G401.6 (cell line): ENCODE measurements at regions not wholly inside any gene's neighbourhood (a gene's known extent, or its start where the extent isn't known, plus 50 kb on each side); places are given as distances from the start of the nearest gene placed in this dataset.

Source experiments
- FAIRE-seq: peaks from 2 replicates; lab custom pipeline; 2012; peaks lifted over from hg19 to GRCh38; lab: Jason Lieb, UNC

DNA sequence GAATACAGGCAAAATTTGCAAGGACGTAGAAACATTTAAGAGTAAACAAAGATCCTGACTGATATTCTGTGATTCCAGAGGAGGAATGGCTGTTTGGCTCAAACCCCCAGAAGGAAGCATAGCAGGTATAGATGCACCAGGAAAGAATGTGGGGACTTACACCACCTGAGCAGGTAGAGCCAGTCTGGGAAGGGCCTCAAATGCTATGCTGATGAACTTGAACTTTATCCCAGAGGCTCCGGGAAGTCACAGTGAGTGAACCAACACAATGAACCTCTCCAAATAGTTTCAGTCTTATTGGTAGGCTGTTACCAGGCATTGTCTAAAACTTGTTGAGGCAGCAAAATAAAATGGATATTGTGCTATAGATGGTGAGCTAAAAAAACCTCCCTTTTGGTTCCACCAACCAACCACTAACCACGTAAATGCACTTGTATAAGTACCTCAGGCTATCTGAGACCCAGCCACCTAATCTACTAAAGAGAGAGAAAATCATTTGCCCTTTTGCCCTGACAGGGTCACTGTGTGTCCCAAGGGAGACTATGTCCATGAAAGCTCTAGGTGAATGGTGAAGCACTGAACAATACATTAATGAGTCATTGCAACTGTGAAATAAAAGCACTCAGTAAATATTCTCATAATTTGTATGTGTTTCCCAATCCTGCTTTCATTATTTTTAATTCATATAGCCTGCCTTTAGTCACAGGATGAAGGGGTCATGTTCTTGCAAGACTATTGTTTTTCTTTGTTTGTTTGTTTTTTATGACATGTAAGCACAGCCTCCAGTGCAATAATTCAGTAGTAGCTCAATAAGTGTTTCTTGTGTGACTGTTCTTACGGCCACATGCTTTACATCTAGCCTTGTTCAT is 911.6 kb downstream of the EPHA4 start:
- FAIRE-seq: no peak

DNA sequence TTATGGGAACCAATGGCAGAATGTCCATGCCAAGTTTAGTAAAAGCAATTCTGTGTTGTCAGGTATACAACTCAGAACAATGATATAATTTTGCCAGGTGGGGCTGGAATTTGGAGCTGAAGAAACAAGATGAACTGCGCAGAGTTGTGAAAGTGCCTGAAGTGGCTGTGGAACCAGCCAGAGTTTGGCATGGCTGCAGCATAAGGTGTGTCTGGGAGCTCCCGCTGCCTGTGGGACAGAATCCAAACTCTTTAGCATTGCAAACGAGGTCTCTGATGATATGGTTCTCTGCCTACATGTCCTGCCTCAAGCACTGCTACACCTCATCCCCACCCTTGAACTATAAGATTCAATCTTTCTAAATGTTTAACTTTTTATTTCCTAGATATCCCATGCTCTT is 909.7 kb downstream of the EPHA4 start:
- FAIRE-seq: no peak

DNA sequence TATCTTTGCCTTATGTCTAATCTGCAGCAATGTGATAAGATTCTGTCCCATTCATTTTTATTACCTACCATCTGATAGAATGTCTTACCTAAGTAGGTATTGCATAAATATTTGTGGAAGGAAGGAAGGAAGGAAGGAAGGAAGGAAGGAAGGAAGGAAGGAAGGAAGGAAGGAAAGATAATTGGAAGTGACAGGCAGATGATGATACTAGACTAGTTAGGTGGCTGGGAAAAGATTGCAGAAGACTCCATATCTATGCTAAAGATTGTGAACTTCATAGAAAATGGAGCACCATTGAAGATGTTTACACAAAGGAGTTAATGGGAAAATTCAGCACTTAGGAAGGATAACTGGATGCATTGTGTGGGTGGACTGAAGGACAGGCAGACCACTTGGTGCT is 909.0 kb downstream of the EPHA4 start:
- no peak for FAIRE-seq

DNA sequence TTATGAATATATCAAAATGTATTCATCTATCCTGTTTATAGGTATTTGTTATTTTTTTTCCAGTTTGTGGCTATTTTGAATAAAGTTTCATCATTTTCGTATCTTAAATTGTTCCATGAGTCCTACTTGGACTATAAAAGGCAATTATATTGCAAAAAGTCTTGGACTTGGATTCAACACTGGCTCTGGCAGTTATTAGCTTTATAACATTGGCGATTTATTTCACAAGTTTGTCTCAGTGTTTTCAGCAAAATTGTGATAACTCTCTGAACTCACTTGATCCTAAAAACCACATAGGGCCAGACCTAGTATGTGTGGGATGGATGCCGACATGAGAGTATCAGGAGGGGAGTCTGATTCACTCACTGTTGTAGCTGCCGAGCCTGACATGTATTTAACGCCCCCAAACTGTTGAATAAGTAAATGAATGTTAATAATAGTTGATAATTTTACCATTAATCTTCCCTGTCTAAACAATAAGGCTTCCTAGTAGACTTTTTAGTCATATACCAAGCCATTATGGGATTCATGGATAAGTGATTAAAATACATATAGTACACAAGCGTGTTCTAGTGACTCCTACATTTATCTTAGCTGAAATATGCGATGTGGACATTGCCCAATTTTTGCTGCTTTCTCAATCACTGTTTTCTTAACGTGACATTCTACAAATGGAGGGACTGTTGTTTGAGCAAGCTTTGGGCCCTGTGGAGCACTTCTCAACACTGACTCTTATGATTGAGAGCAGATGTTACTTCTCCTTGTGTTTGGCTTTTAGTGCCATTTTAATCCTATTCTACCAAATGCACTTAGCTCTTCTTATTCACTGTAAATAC is 907.6 kb downstream of the EPHA4 start:
- FAIRE-seq: no peak

DNA sequence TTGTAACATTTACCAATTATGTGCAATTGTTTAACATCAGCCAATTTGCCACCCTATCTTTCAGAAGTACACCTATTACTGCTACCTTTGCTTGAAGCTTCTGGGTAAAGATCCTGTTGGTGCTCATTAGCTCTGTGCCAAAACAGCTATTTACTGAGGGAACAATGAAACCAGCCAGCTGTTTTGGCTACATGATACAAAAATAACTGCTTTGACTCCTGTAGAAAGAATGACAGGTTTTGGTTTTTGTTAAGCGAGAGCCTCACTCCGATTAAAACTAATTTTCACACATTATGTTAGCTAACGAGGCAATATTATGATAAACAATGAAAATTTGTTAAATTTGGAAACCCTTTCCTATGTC is 907.0 kb downstream of the EPHA4 start:
- FAIRE-seq: no peak

DNA sequence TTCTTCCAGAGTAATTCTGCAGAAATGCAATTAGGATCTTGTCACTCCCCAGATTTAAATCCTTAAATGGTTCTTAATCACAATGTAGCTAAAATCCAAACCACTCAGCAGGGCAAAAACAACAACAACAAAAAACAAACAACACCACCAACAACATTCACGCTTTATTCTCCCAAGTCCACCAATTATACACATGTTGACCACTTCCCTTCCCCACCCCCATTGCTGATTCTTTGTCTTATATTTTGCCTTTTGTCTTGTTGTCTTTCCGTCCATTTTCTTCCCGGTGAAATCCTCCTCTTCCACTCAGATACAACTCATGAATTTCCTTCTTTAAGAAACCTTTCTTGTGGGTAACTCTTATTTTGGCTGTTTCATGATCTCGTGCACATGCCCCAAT is 902.8 kb downstream of the EPHA4 start:
- FAIRE-seq: no peak

DNA sequence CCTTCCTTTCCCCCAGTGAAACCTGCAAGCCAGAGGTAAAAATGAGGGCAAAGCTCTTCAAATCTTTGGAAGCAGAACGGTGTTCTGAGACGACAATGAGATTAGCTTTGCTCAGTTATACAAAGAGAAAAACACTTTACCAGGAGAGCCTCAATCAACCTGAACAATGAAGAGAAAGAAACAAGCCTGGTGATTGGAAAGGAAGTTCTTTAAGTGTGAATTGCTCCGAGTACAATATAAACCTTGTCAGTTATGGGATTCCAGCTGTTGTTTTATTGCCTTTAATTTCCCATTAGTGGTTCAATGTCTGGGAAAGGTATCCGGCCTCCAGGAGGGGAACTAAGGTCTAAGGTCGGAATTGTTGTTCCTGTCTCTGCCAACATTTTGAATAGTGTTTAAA is 901.6 kb downstream of the EPHA4 start:
- no peak for FAIRE-seq

DNA sequence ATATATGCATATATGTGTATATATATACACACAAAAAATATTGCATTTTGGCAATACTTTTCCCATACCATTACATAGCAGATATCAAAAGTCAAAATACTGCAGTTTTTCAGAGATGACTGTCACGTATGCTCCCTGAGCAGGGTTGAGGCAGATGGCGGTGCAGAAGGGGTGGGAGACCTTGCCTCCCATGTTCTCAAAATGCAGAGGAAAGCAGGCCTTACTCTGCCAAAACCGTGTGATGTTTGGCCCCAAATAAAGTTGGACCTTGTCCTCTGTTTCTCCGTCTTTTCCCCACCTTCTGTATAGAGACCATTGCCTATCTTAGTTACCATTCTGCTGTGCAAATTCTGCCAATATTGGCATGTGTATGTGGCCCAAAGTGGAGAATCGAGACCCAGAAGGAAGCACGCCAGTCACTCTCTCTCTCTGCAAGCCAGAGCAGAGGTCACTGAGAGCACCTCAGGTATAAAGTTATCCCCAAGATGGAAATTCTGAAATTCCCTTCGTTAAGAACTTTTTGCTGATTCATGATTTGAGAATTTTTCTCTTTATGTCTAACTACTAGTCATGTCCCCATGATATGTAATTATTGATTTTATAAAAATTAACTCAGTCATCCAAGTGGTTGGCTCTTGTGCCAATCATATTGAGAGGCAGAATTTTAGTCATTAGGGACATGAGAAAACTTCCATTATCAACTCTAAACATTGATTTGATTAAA is 898.8 kb downstream of the EPHA4 start:
- no peak for FAIRE-seq

DNA sequence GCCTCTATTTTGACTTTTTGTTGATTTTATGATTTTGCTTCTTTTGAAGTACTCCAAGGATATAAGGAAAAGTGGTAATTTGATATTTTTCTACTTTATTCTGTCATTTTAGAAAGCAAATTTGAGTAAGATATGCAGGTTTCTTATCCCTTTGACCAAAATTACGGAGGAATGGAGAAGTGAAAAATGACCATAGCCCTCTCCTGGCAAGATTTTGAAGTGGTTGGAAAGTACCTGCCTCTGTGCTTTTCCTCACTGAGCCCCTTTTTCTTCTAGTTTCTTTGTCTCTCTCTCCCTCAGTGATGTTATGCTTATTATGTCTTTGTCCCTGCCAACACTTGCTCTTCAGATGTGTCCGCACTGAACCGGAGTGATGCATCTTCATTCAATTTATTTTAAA is 898.1 kb downstream of the EPHA4 start:
- FAIRE-seq: no peak

DNA sequence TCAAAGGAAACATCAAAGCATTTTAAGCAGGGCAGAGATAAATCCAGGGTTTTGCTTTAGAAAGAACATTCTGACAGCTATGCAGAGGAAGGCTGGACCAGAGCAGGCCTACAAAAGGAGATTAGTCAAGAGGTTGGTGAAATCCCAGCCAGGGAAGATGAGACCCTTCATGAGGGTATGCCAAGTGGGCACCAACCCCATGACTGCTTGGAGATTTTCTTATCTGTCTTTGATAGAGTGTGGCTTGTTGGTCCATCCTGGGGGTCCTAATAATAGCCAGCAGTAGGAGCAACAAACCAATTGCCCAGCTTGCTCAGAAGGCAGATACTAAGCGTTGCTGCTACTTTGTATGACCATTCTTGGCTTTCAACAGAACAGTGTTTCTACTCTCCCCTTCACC is 895.4 kb downstream of the EPHA4 start:
- FAIRE-seq: no peak

DNA sequence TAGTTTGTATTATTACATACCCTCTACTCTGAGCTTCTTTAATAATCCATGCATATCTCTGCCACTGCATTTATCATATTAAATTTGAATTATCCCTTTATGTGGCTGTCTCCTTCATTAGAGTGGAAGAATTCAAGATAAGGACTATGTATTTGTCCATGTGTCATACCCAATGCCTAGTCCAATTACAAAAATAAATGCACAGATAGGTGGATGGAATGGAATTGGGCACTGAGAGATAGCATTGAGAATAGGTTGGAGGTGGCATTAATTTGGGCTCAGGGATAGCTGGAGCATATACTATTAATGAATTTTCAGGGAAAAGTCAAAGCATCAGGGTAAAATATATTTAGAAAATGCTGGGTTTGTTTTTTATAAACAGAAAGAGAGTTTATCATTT is 893.2 kb downstream of the EPHA4 start:
- no peak for FAIRE-seq

DNA sequence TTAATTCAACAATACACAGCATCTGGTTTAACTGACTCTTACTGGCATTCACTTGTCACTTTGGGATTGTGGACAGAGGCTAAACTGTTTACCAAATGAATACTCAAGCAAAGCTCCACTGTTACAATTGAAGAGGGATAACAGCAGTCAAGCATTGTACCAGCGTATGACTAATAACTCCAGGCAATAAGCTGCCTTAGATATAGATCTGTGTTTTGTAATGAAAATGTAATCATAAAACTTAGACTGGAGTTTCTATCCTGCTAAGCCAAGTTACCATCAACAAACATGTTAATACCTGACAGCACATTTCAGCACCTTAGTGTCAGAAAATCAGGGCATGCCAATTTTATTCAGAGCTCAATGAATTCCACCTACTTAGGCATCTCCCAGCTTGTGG is 889.5 kb downstream of the EPHA4 start:
- FAIRE-seq: no peak

DNA sequence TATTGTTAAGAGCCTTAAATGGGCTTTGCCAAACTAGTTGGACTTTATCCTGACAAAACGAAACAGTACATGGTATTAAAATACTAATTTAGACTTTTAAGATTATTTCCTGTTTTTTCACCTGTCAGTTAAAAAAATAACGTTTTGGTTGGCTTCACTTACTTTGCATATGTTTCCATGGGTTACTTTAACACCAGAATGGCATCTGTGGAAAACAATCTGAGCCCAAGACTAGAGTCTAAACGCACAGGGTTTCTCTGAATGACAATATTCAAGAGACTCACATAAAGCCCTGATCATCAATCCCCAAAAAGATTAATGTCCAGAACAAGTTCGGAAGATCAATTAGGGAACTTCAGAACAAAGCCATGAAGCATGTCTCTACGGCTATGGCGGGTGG is 888.0 kb downstream of the EPHA4 start:
- no peak for FAIRE-seq

DNA sequence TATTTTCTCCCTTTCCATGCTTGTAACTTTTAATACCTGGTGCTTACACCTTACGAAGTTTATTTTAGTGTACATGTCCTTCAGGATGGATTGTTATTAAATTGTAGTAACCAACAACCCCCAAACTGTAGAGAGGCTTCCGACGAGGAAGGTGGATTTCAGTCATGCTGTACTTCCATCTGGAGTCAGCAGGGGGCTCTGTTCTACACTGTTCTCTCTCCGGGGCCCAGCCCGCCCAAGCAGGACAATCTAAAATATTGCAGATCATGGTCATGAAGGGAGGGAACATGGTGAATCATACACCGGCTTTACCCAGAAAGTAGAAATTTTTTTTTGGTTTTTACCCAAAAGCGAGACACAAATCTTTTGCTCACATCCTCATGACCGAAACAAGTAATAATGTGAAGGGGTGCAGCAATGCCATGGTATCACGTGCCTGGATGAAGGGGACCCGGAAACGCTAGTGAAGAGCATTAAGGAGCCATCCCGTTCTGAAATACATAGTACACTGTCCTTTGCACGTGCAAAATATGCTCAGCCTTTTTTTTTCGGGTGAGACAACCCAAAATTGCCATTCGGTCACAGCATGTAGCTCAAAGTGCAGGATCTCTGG is 884.8 kb downstream of the EPHA4 start:
- no peak for FAIRE-seq

DNA sequence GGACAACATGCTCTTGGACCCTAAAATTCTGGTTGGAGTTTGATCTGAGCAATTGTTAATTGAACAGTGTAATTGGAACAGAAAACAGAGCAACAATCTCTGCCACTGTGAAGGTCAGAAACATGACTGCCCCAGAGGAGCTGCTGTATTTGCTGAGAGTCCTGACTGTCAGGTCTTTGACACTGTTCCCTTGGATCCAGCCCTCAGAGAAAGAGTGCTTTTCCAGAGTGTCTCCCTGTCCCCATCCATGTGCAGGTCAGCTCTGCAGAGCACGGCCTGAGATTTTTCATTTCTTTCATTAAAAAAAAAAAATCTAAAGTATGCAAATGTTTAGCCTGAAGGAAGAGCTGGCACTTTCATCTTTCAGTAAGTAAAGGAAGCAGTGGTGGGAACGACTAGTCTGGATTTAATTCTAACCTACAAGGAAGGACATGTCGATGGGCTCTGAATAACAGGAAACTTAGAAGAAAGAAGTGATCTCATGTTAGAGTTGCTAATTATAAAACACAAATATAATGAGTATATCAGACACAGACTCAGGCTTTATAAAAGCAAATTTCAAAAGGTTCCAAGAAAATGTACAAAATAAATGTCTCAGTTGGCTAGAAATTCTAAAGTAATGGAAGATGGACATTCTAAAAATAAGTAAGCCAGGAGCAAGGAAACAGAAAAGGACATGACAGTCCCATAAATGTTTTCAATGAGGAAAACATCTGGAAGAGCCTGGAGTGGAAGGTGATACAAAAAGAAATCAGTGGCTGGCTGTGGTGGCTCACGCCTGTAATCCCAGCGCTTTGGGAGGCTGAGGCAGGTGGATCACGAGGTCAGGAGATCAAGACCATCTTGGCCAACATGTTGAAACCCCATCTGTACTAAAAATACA is 876.5 kb downstream of the EPHA4 start:
- FAIRE-seq: no peak

DNA sequence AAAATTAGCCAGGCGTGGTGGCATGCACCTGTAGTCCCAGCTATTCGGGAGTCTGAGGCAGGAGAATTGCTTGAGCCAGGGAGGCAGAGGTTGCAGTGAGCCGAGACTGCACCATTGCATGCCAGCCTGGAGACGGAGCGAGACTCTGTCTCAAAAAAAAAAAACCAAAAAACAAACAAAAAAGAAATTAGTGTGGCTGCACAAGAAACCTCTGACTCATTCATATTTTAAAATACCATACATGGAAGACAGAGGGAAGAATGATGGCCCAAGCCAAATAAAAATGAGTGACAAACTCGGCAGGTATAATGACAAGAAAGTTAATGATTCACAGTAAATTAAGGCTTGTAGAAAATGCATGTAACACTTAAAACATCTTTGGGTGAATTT is 875.8 kb downstream of the EPHA4 start:
- no peak for FAIRE-seq

DNA sequence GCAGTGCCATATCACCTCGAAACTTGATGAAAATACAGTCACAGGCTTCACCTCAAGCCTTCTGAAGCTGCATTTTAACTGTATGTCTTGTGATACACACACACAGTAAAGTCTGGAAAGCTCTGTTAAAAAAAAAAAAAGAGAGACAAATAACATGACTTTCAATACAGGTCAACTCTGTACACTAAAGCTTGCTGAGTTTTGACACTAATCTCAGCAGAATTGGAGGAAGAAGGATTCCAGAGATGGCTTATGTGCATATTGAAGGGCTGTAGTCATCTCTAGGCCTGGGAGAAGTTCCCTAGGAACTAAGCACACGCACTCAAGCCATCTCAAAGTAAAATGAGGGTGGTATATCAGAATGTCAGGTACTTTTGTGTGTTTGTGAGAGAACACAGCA is 875.1 kb downstream of the EPHA4 start:
- no peak for FAIRE-seq

DNA sequence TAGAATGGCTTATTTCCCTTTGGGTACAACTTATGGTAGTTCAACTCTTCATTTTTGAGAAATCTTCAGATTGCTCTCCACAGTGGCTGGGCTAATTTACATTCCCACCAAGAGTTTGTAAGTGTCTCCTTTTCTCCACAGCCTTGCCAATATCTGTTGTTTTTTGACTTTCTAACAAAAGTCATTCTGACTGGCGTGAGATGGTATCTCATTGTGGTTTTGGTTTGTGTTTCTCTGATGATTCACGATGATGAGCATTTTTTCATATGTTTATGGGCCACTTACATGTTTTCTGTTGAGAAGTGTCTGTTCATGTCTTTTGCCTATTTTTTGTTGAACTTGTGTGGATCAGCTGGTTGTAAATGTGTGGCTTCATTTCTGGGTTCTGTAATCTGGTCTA is 871.0 kb downstream of the EPHA4 start:
- FAIRE-seq: no peak

DNA sequence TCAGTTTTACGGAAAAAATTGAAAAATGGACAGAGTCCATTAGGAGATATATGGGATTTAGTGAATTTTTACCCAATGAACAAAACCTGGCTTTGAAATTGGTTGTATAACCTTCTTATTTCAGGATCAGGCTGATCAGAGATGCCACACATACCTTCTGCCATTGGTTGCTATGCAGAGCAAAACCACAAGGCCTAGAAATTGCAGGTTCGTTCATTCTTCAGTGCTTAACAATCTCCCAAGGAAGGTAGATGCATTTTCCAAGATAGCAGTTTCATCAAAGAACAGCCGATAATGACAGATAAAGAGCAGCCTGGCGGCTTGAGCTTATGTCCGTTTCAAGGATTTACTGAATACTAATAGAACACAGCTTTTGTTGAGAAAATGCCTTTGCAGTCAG is 868.8 kb downstream of the EPHA4 start:
- FAIRE-seq: no peak

DNA sequence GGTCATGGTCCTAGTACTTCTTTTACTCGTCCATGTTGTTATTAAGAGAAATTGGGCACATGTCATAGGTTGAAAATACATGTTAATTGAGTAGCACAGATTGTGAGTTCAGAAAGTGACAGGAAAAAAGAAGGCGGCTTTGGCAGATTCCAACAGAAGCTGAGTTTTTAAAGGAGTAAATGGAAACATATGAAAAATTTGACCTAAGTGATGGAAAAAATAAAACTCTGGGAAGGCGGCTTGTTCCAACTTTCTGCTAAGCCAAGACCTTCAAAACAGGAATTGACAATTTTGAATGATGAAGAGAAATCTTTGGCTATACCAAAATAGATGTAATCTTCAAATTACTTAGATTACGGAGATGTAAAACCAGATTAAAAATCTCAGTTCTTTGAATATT is 868.0 kb downstream of the EPHA4 start:
- FAIRE-seq: no peak

DNA sequence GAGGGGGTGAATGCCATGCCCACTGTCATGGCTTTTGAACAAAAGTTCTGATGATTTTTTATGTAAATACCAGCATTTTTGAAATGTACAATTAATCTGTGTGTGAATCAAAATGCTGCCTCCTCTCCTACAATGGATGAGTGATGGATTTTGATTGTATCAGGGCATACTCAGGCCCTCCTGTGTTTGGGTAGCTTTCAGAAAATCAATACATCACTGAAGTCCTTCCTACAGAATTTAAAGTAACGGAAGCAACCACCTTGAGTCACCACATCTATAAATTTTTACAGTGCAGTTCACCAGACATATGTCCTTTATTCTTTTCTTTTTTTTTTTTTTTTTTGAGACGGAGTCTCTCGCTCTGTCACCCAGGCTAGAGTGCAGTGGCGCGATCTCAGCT is 867.3 kb downstream of the EPHA4 start:
- FAIRE-seq: no peak

DNA sequence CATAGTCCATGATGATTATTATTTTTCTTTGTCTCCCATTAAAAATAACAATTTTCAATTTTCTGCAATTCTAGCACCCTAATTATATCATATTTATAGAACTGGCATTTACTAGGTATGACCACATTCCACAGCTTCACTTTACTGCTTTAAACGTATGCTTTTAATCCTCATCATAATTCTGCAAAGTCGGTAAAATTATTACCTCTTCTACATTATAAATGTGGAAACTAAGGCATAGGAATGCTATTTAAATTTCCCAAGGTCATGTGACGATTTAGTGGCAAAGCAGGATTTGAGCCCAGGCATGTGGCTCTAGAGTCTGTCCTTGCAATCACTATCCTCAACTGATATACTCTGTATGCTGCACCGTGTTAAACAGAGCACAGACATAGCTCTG is 866.4 kb downstream of the EPHA4 start:
- no peak for FAIRE-seq
